Transverse colon (tissue), 4 donors: ENCODE measurements at regions not wholly inside any gene's neighbourhood (a gene's known extent, or its start where the extent isn't known, plus 50 kb on each side); places are given as distances from the start of the nearest gene placed in this dataset.

Source experiments
- DNase-seq: peaks from one replicate; pipeline ENCODE4 v3.0.0-alpha.2; 2019
- H3K27ac ChIP-seq, 4 donors: fragments of 200-600 bp; sonication (generic); 2 replicates each; pipeline ENCODE4 v1.5.1; 2016 to 2018; ENCODE audit warnings: inconsistent platforms in 4 of 4
- H3K27me3 ChIP-seq: fragments of 200-600 bp; sonication (generic); 2 replicates; pipeline ENCODE4 v1.5.1; 2017; ENCODE audit warnings: inconsistent platforms
- H3K36me3 ChIP-seq, 4 donors: fragments of 200-600 bp; sonication (generic); 2 replicates each; pipeline ENCODE4 v1.5.1; 2017 to 2019; ENCODE audit warnings: inconsistent platforms in 4 of 4
- H3K4me1 ChIP-seq, 4 donors: fragments of 200-600 bp; sonication (generic); 2 replicates each; pipeline ENCODE4 v1.5.1; 2017 to 2020; ENCODE audit warnings: inconsistent platforms in 4 of 4
- H3K4me3 ChIP-seq, 4 donors: fragments of 200-600 bp; sonication (generic); 1 replicate in 1 of 4; 2 replicates in 3 of 4; pipeline versions ENCODE4 v1.5.1 to v1.6.1; 2017 to 2019; ENCODE audit warnings: inconsistent platforms in 4 of 4
- H3K9me3 ChIP-seq, 2 donors: fragments of 200-600 bp; sonication (generic); 2 replicates each; pipeline ENCODE4 v1.5.1; 2017 to 2019; ENCODE audit warnings: inconsistent platforms in 2 of 2
- CTCF ChIP-seq, 5 experiments: fragments of 200-600 bp in 3 of 5; fragments of 450-650 bp in 2 of 5; sonication (generic) in 3 of 5; IDR thresholded peaks; 1 replicate in 2 of 5; 2 replicates in 3 of 5; pipeline ENCODE4 v1.5.1; 2016 to 2017; ENCODE audit warnings: antibody characterized with exemption in 5 of 5, inconsistent platforms in 3 of 5, mild to moderate bottlenecking in 2 of 5, moderate library complexity in 1 of 5
- EP300 ChIP-seq: sonication (generic); formaldehyde crosslinking; IDR thresholded peaks from one replicate; pipeline ENCODE4 v1.6.1; 2017; ENCODE audit warnings: antibody characterized with exemption, low read depth
- POLR2A ChIP-seq: fragments of 450-650 bp; IDR thresholded peaks from one replicate; pipeline ENCODE4 v1.6.1; 2016; ENCODE audit warnings: antibody characterized with exemption, mild to moderate bottlenecking, moderate library complexity
- POLR2AphosphoS5 ChIP-seq, 3 donors: sonication (generic); formaldehyde crosslinking; IDR thresholded peaks; one replicate each; pipeline ENCODE4 v1.6.1; 2016; ENCODE audit warnings: antibody characterized with exemption in 3 of 3
- WGBS, 2 donors: methylation state at CpG; one replicate each; pipeline ENCODE4 v1.1.5; 2018; ENCODE audit warnings: low coverage in 1 of 2; 5-methylcytosine and 5-hydroxymethylcytosine counted together
- in situ Hi-C, 4 donors: fragments of 200-750 bp; cut with MboI; loops; one replicate each; pipeline versions ENCODE4 v1.15.0 to v1.15.1; 2017; ENCODE audit warnings: low sequenced_read_pairs in 3 of 4, low pct_ligation_motif_present in 1 of 4, low pct_unique_long_range_greater_than_20kb in 1 of 4
- intact Hi-C: fragments of 100-400 bp; cut with DNase I; formaldehyde crosslinking; loops from one replicate; pipeline ENCODE4 v1.15.1; 2023; ENCODE audit warnings: low total_unique reads

GRCh38 chr3:181178991-181179390, 189.5 kb upstream of the DNAJC19 start:
- no peak overlapping the region for H3K4me3 ChIP-seq
- no peak for DNase-seq
- intact Hi-C loops: no loop called here
- no peak overlapping the region for H3K27ac ChIP-seq
- in situ Hi-C loops: no loop called here
- H3K27me3 ChIP-seq: no peaks in the 10 kb centered on the region
- H3K4me1 ChIP-seq: no peaks in the 10 kb centered on the region
- TF ChIP-seq EP300 (no peak), CTCF (IDR thresholded peaks at IDR 0.05) (no peak), POLR2AphosphoS5 (IDR thresholded peaks at IDR 0.05) (no peak), POLR2A (no peak)
- no peaks in the 10 kb centered on the region for H3K9me3 ChIP-seq
- 65 to 77% methylated on average over 6 to 7 of the region's 7 CpGs for WGBS, 2 donors
- no peaks in the 10 kb centered on the region for H3K36me3 ChIP-seq

GRCh38 chr3:181176601-181177000, 187.1 kb upstream of the DNAJC19 start:
- no peak overlapping the region for H3K27ac ChIP-seq
- H3K9me3 ChIP-seq: no peaks in the 10 kb centered on the region
- no peaks in the 10 kb centered on the region for H3K27me3 ChIP-seq
- in situ Hi-C loops: no loop called here
- no peaks in the 10 kb centered on the region for H3K4me1 ChIP-seq
- peak; percentile 43 for DNase-seq
- TF ChIP-seq POLR2A (no peak), POLR2AphosphoS5 (IDR thresholded peaks at IDR 0.05) (peak in 2 of 3 donors; percentile 35 to 56), CTCF (IDR thresholded peaks at IDR 0.05) (peak; percentile 34 to 46 (median 43))
- WGBS, 2 donors: 7 to 8% methylated on average over 5 to 6 of the region's 6 CpGs
- H3K36me3 ChIP-seq: no peaks in the 10 kb centered on the region
- H3K4me3 ChIP-seq: no peak overlapping the region
- intact Hi-C loops: no loop called here

GRCh38 chr3:181174676-181175233, 185.2 kb upstream of the DNAJC19 start:
- H3K4me1 ChIP-seq: no peaks in the 10 kb centered on the region
- in situ Hi-C loops: no loop called here
- no peak overlapping the region for H3K4me3 ChIP-seq
- intact Hi-C loops: no loop called here
- no peaks in the 10 kb centered on the region for H3K36me3 ChIP-seq
- WGBS, 2 donors: 45 to 51% methylated on average over 4 of the region's 4 CpGs
- TF ChIP-seq POLR2AphosphoS5 (IDR thresholded peaks at IDR 0.05) (no peak), POLR2A (no peak), CTCF (IDR thresholded peaks at IDR 0.05) (no peak), EP300 (no peak)
- no peak for DNase-seq
- H3K27ac ChIP-seq: no peak overlapping the region
- no peaks in the 10 kb centered on the region for H3K27me3 ChIP-seq
- no peaks in the 10 kb centered on the region for H3K9me3 ChIP-seq

- H3K9me3 ChIP-seq: no peaks in the 10 kb centered on the region
- in situ Hi-C loops (no loop called here), intact Hi-C loops (no loop called here)
- no peak for DNase-seq
- H3K27me3 ChIP-seq: no peaks in the 10 kb centered on the region
- H3K36me3 ChIP-seq: no peaks in the 10 kb centered on the region
- no peak overlapping the region for H3K4me3 ChIP-seq
- no peaks in the 10 kb centered on the region for H3K4me1 ChIP-seq
- no peak for TF ChIP-seq CTCF (IDR thresholded peaks at IDR 0.05)
- TF ChIP-seq EP300: no peak
- TF ChIP-seq POLR2A: no peak
- no peak for TF ChIP-seq POLR2AphosphoS5 (IDR thresholded peaks at IDR 0.05)
- H3K27ac ChIP-seq: no peak overlapping the region
- WGBS, 2 donors: 77 to 86% methylated on average over 2 of the region's 2 CpGs
Measured at GRCh38 chr3:181174022-181174421, 184.5 kb upstream of the DNAJC19 start.
